ENCODE measurements at regions not wholly inside any gene's neighbourhood (a gene's known extent, or its start where the extent isn't known, plus 50 kb on each side); places are given as distances from the start of the nearest gene placed in this dataset.

DNA sequence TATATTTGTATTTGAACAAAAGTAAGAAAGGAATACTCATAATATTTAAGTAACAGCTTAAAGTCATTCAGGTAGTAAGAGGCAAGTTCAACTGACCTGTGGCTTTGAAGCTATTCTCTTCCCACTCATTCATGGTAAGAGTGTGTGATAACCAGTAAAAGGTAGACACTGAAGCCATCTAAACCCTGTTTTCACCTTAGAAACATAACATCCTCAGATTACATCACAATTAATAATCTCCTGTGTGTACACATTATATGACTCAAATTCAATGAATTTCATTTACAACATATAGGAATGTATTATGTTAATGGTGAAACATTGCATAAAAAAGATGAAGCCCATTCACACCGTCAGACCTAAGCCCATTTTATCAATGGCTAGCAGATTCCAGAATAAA, 364.8 kb upstream of the SNX7 start:
- DNase-seq (ENCODE audit: low read depth), result no peak
- ChIA-PET CTCF (no interaction called here), POLR2A (no interaction called here)
- TF ChIP-seq, protein P1, sequence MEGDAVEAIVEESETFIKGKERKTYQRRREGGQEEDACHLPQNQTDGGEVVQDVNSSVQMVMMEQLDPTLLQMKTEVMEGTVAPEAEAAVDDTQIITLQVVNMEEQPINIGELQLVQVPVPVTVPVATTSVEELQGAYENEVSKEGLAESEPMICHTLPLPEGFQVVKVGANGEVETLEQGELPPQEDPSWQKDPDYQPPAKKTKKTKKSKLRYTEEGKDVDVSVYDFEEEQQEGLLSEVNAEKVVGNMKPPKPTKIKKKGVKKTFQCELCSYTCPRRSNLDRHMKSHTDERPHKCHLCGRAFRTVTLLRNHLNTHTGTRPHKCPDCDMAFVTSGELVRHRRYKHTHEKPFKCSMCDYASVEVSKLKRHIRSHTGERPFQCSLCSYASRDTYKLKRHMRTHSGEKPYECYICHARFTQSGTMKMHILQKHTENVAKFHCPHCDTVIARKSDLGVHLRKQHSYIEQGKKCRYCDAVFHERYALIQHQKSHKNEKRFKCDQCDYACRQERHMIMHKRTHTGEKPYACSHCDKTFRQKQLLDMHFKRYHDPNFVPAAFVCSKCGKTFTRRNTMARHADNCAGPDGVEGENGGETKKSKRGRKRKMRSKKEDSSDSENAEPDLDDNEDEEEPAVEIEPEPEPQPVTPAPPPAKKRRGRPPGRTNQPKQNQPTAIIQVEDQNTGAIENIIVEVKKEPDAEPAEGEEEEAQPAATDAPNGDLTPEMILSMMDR (IDR thresholded peaks at IDR 0.05; ENCODE audit: insufficient read depth, low read depth, low read length), result no peak
- Histone ChIP-seq H3K4me3 (ENCODE audit: low read depth, low read length) (no peak overlapping the region), H3K36me3 (ENCODE audit: control insufficient read depth, insufficient read depth, low read length) (no peaks in the 10 kb centered on the region), H3K27me3 (ENCODE audit: control insufficient read depth, insufficient read depth, low read length) (no peaks in the 10 kb centered on the region)

DNA sequence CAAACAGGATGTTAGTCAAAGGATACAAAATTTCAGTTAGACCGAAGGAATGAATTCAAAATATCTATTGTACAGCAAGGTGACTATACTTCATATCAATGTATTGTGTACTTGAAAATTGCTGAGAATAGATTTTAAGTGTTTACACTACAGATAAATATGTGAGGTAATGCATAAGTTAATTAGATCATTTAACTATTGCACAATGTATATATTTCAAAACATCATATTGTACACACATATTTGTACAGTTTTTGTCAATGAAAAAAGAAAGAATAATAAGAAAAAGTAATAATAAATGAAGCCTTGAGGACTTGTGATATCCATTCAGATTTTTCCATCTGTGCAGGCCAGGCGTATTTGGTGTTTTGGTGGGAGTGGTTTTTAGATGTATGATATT, 367.4 kb upstream of the SNX7 start:
- ChIA-PET CTCF (no interaction called here), POLR2A (no interaction called here)
- H3K4me3 ChIP-seq (ENCODE audit: low read depth, low read length), result no peak overlapping the region
- no peaks in the 10 kb centered on the region for H3K36me3 ChIP-seq (ENCODE audit: control insufficient read depth, insufficient read depth, low read length)
- TF ChIP-seq, protein P1 (IDR thresholded peaks at IDR 0.05; ENCODE audit: insufficient read depth, low read depth, low read length), result no peak
- DNase-seq (ENCODE audit: low read depth), result no peak
- no peaks in the 10 kb centered on the region for H3K27me3 ChIP-seq (ENCODE audit: control insufficient read depth, insufficient read depth, low read length)

- no peaks in the 10 kb centered on the region for H3K36me3 ChIP-seq (ENCODE audit: control insufficient read depth, insufficient read depth, low read length)
- POLR2A ChIA-PET, result no interaction called here
- DNase-seq (ENCODE audit: low read depth), result no peak
- TF ChIP-seq, protein P1 (IDR thresholded peaks at IDR 0.05; ENCODE audit: insufficient read depth, low read depth, low read length), result no peak
- H3K27me3 ChIP-seq (ENCODE audit: control insufficient read depth, insufficient read depth, low read length), result no peaks in the 10 kb centered on the region
- no peak overlapping the region for H3K4me3 ChIP-seq (ENCODE audit: low read depth, low read length)
- CTCF ChIA-PET, result no interaction called here
These were observed 368.5 kb upstream of the SNX7 start for GRCh38 chr1:98292994-98293393.

GRCh38 chr1:98289311-98289710, 368.5 kb upstream of the DPYD start:
- CTCF ChIA-PET, result no interaction called here
- POLR2A ChIA-PET, result no interaction called here
- Histone ChIP-seq H3K4me3 (ENCODE audit: low read depth, low read length) (no peak overlapping the region), H3K27me3 (ENCODE audit: control insufficient read depth, insufficient read depth, low read length) (no peaks in the 10 kb centered on the region), H3K36me3 (ENCODE audit: control insufficient read depth, insufficient read depth, low read length) (no peaks in the 10 kb centered on the region)
- TF ChIP-seq, protein P1 (IDR thresholded peaks at IDR 0.05; ENCODE audit: insufficient read depth, low read depth, low read length), result no peak
- no peak for DNase-seq (ENCODE audit: low read depth)

DNA sequence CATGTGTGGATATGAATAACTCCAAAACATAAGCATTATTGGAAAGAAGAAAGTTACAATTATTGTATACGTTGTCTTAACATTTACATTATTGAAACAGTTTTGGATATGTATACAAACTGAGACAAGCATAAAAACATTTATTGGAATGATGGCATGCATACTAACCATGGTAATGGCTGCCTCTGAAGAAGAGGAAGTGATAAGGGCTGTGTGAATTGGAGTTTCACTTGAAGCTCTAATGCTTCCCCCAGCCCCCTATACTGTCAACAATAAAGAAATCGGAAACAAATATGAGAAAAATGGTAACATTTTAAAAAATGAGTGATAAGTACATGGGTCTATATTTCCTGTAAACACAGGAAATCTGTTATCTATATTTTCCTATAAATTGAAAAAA, 367.7 kb upstream of the DPYD start:
- Histone ChIP-seq H3K36me3 (ENCODE audit: control insufficient read depth, insufficient read depth, low read length) (no peaks in the 10 kb centered on the region), H3K27me3 (ENCODE audit: control insufficient read depth, insufficient read depth, low read length) (no peaks in the 10 kb centered on the region), H3K4me3 (ENCODE audit: low read depth, low read length) (no peak overlapping the region)
- ChIA-PET CTCF (no interaction called here), POLR2A (no interaction called here)
- no peak for DNase-seq (ENCODE audit: low read depth)
- TF ChIP-seq, protein P1 (IDR thresholded peaks at IDR 0.05; ENCODE audit: insufficient read depth, low read depth, low read length), result no peak
